Calu3 (cell line): ENCODE measurements at regions not wholly inside any gene's neighbourhood (a gene's known extent, or its start where the extent isn't known, plus 50 kb on each side); places are given as distances from the start of the nearest gene placed in this dataset.

Experiments used
- BruUV-seq: library from RNA; stranded (reverse); fragments of 400-500 nt; replicated peaks from 2 replicates; lab custom pipeline; 2021; lab: Mats Ljungman, UMichigan
- CTCF ChIA-PET: fragments of 300-600 bp; sonication (Branson Sonifier 250); formaldehyde crosslinking; loops from one replicate; lab custom pipeline; 2022; ENCODE audit warnings: antibody characterized with exemption; lab: Charles Lee
- DNase-seq: peaks from one replicate; pipeline ENCODE4 v3.0.0; 2022
- H3K27ac Mint-ChIP-seq: one replicate; pipeline ENCODE4 v1.8.0; 2022; ENCODE audit warnings: mixed read lengths; ENCODE audit not compliant: unreplicated experiment
- H3K27me3 Mint-ChIP-seq: one replicate; pipeline ENCODE4 v1.8.0; 2022; ENCODE audit warnings: mixed read lengths; ENCODE audit not compliant: unreplicated experiment
- H3K36me3 Mint-ChIP-seq: one replicate; pipeline ENCODE4 v1.8.0; 2022; ENCODE audit warnings: mild to moderate bottlenecking, moderate library complexity, mixed read lengths; ENCODE audit not compliant: insufficient read depth, unreplicated experiment
- H3K4me1 Mint-ChIP-seq: one replicate; pipeline ENCODE4 v1.8.0; 2022; ENCODE audit warnings: mild to moderate bottlenecking, low read depth, mixed read lengths; ENCODE audit not compliant: unreplicated experiment
- H3K4me3 Mint-ChIP-seq: one replicate; pipeline ENCODE4 v1.8.0; 2022; ENCODE audit warnings: mild to moderate bottlenecking, low read depth, moderate library complexity, mixed read lengths; ENCODE audit not compliant: unreplicated experiment
- H3K9me3 Mint-ChIP-seq: one replicate; pipeline ENCODE4 v1.8.0; 2022; ENCODE audit warnings: low read depth, mixed read lengths; ENCODE audit not compliant: unreplicated experiment
- CTCF ChIP-seq: fragments of 200-600 bp; IDR thresholded peaks from one replicate; pipeline ENCODE4 v1.8.0; 2022; ENCODE audit warnings: antibody characterized with exemption; ENCODE audit not compliant: unreplicated experiment
- intact Hi-C: fragments of 100-400 bp; cut with micrococcal nuclease; formaldehyde crosslinking; loops from one replicate; pipeline ENCODE4 v1.10.0; 2022; ENCODE audit not compliant: unreplicated experiment

GRCh38 chr2:66766582-66766981, 331.7 kb downstream of the MEIS1 start:
- no peaks in the 10 kb centered on the region for H3K27me3 Mint-ChIP-seq
- BruUV-seq = no TSS peak
- TF ChIP-seq CTCF = no peak
- no peak overlapping the region for H3K4me3 Mint-ChIP-seq
- H3K27ac Mint-ChIP-seq = no peak overlapping the region
- intact Hi-C loops = no loop called here
- H3K4me1 Mint-ChIP-seq = no peaks in the 10 kb centered on the region
- no peak for DNase-seq
- H3K9me3 Mint-ChIP-seq = no peaks in the 10 kb centered on the region
- CTCF ChIA-PET = no interaction called here
- H3K36me3 Mint-ChIP-seq = no peaks in the 10 kb centered on the region

GRCh38 chr2:66771359-66771976, 336.5 kb downstream of the MEIS1 start:
- no peaks in the 10 kb centered on the region for H3K27me3 Mint-ChIP-seq
- H3K4me3 Mint-ChIP-seq = no peak overlapping the region
- no peaks in the 10 kb centered on the region for H3K36me3 Mint-ChIP-seq
- no peak for DNase-seq
- TF ChIP-seq CTCF = no peak
- intact Hi-C loops = no loop called here
- BruUV-seq = no TSS peak
- H3K9me3 Mint-ChIP-seq = no peaks in the 10 kb centered on the region
- no peaks in the 10 kb centered on the region for H3K4me1 Mint-ChIP-seq
- H3K27ac Mint-ChIP-seq = no peak overlapping the region
- CTCF ChIA-PET = no interaction called here

- TF ChIP-seq CTCF = no peak
- Mint-ChIP-seq H3K4me1 (no peaks in the 10 kb centered on the region), H3K36me3 (no peaks in the 10 kb centered on the region), H3K4me3 (no peak overlapping the region), H3K27me3 (no peaks in the 10 kb centered on the region), H3K27ac (no peak overlapping the region), H3K9me3 (no peaks in the 10 kb centered on the region)
- no TSS peak for BruUV-seq
- intact Hi-C loops = no loop called here
- CTCF ChIA-PET = no interaction called here
- DNase-seq = no peak
Observed at GRCh38 chr2:66772618-66773017, 337.7 kb downstream of the MEIS1 start.

GRCh38 chr2:66775730-66776422, 341.0 kb downstream of the MEIS1 start:
- Mint-ChIP-seq H3K9me3 (peaks cover 3% of the 10 kb centered on the region), H3K27ac (no peak overlapping the region), H3K36me3 (no peaks in the 10 kb centered on the region), H3K4me1 (no peaks in the 10 kb centered on the region), H3K4me3 (no peak overlapping the region), H3K27me3 (no peaks in the 10 kb centered on the region)
- DNase-seq = no peak
- BruUV-seq = no TSS peak
- no peak for TF ChIP-seq CTCF
- intact Hi-C loops = no loop called here
- CTCF ChIA-PET = no interaction called here
